Esophagus squamous epithelium (tissue), 5 donors: ENCODE measurements at regions not wholly inside any gene's neighbourhood (a gene's known extent, or its start where the extent isn't known, plus 50 kb on each side); places are given as distances from the start of the nearest gene placed in this dataset.

Experiments
- DNase-seq: peaks from one replicate; lab custom pipeline; 2025; lab: John Stamatoyannopoulos, UW
- H3K27ac ChIP-seq, 4 donors: fragments of 200-600 bp; sonication (generic); one replicate each; pipeline ENCODE4 v1.5.1; 2016 to 2019; ENCODE audit warnings: mild to moderate bottlenecking in 1 of 4
- H3K27me3 ChIP-seq, 4 donors: fragments of 200-600 bp; sonication (generic); 1 replicate in 3 of 4; 2 replicates in 1 of 4; pipeline versions ENCODE4 v1.5.1 to v1.6.0; 2017 to 2021; ENCODE audit warnings: antibody characterized with exemption in 1 of 4
- H3K36me3 ChIP-seq, 3 donors: fragments of 200-600 bp; sonication (generic); one replicate each; pipeline ENCODE4 v1.5.1; 2016 to 2019
- H3K4me1 ChIP-seq, 3 donors: fragments of 200-600 bp; sonication (generic); one replicate each; pipeline ENCODE4 v1.5.1; 2017 to 2019
- H3K4me3 ChIP-seq, 4 donors: fragments of 200-600 bp; sonication (generic); 1 replicate in 3 of 4; 2 replicates in 1 of 4; pipeline ENCODE4 v1.5.1; 2016 to 2019; ENCODE audit warnings: mild to moderate bottlenecking in 2 of 4, moderate library complexity in 1 of 4
- H3K9me3 ChIP-seq, 3 donors: fragments of 200-600 bp; sonication (generic); one replicate each; pipeline ENCODE4 v1.5.1; 2016 to 2019
- CTCF ChIP-seq, 6 experiments: fragments of 450-650 bp in 4 of 6; fragments of 200-600 bp in 2 of 6; sonication (generic) in 2 of 6; IDR thresholded peaks; one replicate each; pipeline ENCODE4 v1.5.1; 2016 to 2019; ENCODE audit warnings: antibody characterized with exemption in 6 of 6, mild to moderate bottlenecking in 4 of 6, moderate library complexity in 4 of 6
- POLR2A ChIP-seq, 4 donors: fragments of 450-650 bp; IDR thresholded peaks; one replicate each; pipeline ENCODE4 v1.6.1; 2017; ENCODE audit warnings: antibody characterized with exemption in 4 of 4, mild to moderate bottlenecking in 4 of 4, moderate library complexity in 3 of 4
- WGBS, 2 donors: methylation state at CpG; one replicate each; pipeline ENCODE4 v1.1.5; 2018; 5-methylcytosine and 5-hydroxymethylcytosine counted together
- intact Hi-C: fragments of 100-400 bp; cut with DNase I; formaldehyde crosslinking; loops from one replicate; pipeline ENCODE4 v1.15.0; 2022
- donor health status: DM: yes; HTN: yes; CAD: no.

GRCh38 chr5:3033033-3033755 lies 281.7 kb upstream of the IRX2 start:
- no peak overlapping the region for H3K4me3 ChIP-seq
- intact Hi-C loops = no loop called here
- DNase-seq = no peak
- no peaks in the 10 kb centered on the region for H3K36me3 ChIP-seq
- H3K4me1 ChIP-seq = no peaks in the 10 kb centered on the region
- no peak for TF ChIP-seq POLR2A (IDR thresholded peaks at IDR 0.05)
- TF ChIP-seq CTCF (IDR thresholded peaks at IDR 0.05) = no peak
- no peaks in the 10 kb centered on the region for H3K27me3 ChIP-seq
- H3K9me3 ChIP-seq = no peaks in the 10 kb centered on the region
- no peak overlapping the region for H3K27ac ChIP-seq
- 70 to 75% methylated on average over 10 to 12 of the region's 12 CpGs for WGBS, 2 donors

GRCh38 chr5:3032513-3032912 lies 281.0 kb upstream of the IRX2 start:
- Histone ChIP-seq H3K9me3 (no peaks in the 10 kb centered on the region), H3K4me1 (no peaks in the 10 kb centered on the region), H3K27ac (no peak overlapping the region), H3K36me3 (no peaks in the 10 kb centered on the region), H3K27me3 (no peaks in the 10 kb centered on the region), H3K4me3 (no peak overlapping the region)
- intact Hi-C loops = no loop called here
- TF ChIP-seq CTCF (IDR thresholded peaks at IDR 0.05) (no peak), POLR2A (IDR thresholded peaks at IDR 0.05) (no peak)
- 70 to 80% methylated on average over 6 of the region's 6 CpGs for WGBS, 2 donors
- no peak for DNase-seq

- WGBS, 2 donors = 89 to 93% methylated on average over 13 to 15 of the region's 16 CpGs
- no peak for DNase-seq
- TF ChIP-seq CTCF (IDR thresholded peaks at IDR 0.05) (no peak), POLR2A (IDR thresholded peaks at IDR 0.05) (no peak)
- Histone ChIP-seq H3K27me3 (no peaks in the 10 kb centered on the region), H3K27ac (no peak overlapping the region), H3K36me3 (no peaks in the 10 kb centered on the region), H3K4me3 (no peak overlapping the region), H3K9me3 (no peaks in the 10 kb centered on the region), H3K4me1 (no peaks in the 10 kb centered on the region)
- intact Hi-C loops = no loop called here
Measured at GRCh38 chr5:3031733-3032378, 280.4 kb upstream of the IRX2 start.

GRCh38 chr5:3030511-3031165 lies 279.2 kb upstream of the IRX2 start:
- Histone ChIP-seq H3K4me3 (no peak overlapping the region), H3K27me3 (no peaks in the 10 kb centered on the region), H3K4me1 (no peaks in the 10 kb centered on the region), H3K27ac (no peak overlapping the region), H3K9me3 (no peaks in the 10 kb centered on the region), H3K36me3 (no peaks in the 10 kb centered on the region)
- 83 to 89% methylated on average over 16 to 17 of the region's 21 CpGs for WGBS, 2 donors
- DNase-seq = no peak
- intact Hi-C loops = no loop called here
- TF ChIP-seq CTCF (IDR thresholded peaks at IDR 0.05) (no peak), POLR2A (IDR thresholded peaks at IDR 0.05) (no peak)

- no peak overlapping the region for H3K27ac ChIP-seq
- no peak overlapping the region for H3K4me3 ChIP-seq
- H3K9me3 ChIP-seq = no peaks in the 10 kb centered on the region
- TF ChIP-seq POLR2A (IDR thresholded peaks at IDR 0.05) = no peak
- TF ChIP-seq CTCF (IDR thresholded peaks at IDR 0.05) = no peak
- no peaks in the 10 kb centered on the region for H3K36me3 ChIP-seq
- DNase-seq = no peak
- H3K4me1 ChIP-seq = no peaks in the 10 kb centered on the region
- H3K27me3 ChIP-seq = no peaks in the 10 kb centered on the region
- intact Hi-C loops = no loop called here
- WGBS, 2 donors = 86% methylated on average over 7 of the region's 9 CpGs; no CpG with 5 or more reads in 1 of the 2 donors
Measured at GRCh38 chr5:3029396-3029795, 277.9 kb upstream of the IRX2 start.
